AG04449 (cell line): ENCODE measurements at regions not wholly inside any gene's neighbourhood (a gene's known extent, or its start where the extent isn't known, plus 50 kb on each side); places are given as distances from the start of the nearest gene placed in this dataset.

Source experiments
- CTCF ChIA-PET: fragments of 350-600 bp; formaldehyde crosslinking; extraction: SDS; loops from one replicate; lab custom pipeline; 2021; ENCODE audit warnings: antibody characterized with exemption; lab: Yijun Ruan, JAX
- POLR2A ChIA-PET: fragments of 400-600, 350-600 bp; formaldehyde crosslinking; extraction: SDS; loops from one replicate; lab custom pipeline; 2020; ENCODE audit warnings: antibody characterized with exemption, inconsistent platforms; lab: Yijun Ruan, JAX
- DNase-seq: peaks from one replicate; pipeline ENCODE4 v3.0.0-alpha.2; 2010; ENCODE audit warnings: low read depth, low spot score
- H3K4me3 ChIP-seq: 2 replicates; pipeline ENCODE4 v1.5.1; 2011; ENCODE audit warnings: low read depth, mild to moderate bottlenecking, control low read depth, low read length
- TF ChIP-seq, protein P1 (sequence below): IDR thresholded peaks from one replicate; pipeline ENCODE4 v1.5.1; 2011; ENCODE audit warnings: mild to moderate bottlenecking, moderate library complexity, low read length, control low read depth, inconsistent platforms; ENCODE audit not compliant: insufficient read depth; ENCODE audit errors: missing control alignments

DNA sequence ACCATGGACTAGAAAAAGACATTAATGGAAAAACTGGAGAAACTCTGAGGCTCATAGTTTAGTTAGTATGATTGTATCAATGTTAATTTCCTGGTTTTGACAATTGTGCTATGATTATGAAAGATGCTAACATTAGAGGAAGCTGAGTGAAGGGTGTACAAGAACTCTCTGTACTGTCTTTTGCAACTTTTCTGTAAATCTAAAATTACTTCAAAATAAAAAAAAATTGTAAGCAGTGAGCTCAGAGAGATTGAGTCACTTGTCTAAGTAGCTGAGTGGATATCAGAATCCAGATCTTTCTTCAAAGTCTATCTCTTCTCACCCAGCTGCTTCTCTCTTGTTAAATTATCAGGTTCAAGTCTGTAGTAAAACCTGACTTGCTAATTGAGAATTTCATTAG is 181.1 kb downstream of the PLCE1 start:
- CTCF ChIA-PET = no interaction called here
- no peak overlapping the region for H3K4me3 ChIP-seq
- no peak for DNase-seq
- TF ChIP-seq, protein P1, sequence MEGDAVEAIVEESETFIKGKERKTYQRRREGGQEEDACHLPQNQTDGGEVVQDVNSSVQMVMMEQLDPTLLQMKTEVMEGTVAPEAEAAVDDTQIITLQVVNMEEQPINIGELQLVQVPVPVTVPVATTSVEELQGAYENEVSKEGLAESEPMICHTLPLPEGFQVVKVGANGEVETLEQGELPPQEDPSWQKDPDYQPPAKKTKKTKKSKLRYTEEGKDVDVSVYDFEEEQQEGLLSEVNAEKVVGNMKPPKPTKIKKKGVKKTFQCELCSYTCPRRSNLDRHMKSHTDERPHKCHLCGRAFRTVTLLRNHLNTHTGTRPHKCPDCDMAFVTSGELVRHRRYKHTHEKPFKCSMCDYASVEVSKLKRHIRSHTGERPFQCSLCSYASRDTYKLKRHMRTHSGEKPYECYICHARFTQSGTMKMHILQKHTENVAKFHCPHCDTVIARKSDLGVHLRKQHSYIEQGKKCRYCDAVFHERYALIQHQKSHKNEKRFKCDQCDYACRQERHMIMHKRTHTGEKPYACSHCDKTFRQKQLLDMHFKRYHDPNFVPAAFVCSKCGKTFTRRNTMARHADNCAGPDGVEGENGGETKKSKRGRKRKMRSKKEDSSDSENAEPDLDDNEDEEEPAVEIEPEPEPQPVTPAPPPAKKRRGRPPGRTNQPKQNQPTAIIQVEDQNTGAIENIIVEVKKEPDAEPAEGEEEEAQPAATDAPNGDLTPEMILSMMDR = no peak
- POLR2A ChIA-PET = no interaction called here

DNA sequence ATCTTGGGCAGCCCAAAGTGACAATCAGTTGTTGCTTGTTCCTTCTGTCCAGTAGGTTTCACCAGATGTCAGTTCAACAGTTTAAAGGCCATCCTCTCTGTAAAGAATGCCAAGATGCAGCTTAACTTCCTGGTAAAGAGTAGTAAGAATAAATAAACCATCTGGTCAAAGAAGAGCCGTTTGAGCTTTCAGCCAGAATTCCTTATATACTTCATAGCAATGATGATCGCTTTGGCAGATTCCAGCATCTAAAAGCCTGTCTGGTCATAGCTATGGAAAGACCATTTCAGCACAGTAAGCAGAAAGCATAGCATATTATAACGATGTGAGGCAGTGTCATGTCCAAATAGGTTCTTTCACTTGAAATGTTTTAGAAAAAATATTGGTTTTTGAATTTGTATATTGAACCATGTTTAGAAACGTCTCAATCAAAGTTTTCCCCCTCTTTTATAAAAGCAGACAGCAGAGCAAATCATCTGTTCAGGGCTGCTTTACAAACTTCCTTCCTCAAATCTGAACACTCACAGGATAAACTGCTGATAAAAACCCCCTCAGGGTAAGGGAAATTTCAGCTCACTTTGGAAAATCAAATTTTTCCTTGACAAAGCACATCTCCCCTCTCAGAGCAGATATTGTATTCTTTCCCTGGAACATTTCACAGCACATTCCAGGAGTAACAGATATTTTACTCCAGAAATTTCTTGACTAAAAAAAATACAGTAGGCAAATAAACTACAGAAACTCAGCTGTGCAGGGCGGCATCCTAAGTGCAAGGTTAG is 184.1 kb downstream of the NOC3L start:
- no peak overlapping the region for H3K4me3 ChIP-seq
- DNase-seq = no peak
- TF ChIP-seq, protein P1 = no peak
- ChIA-PET POLR2A (no interaction called here), CTCF (interaction anchor here (1.0 to 1.8 kb wide), 2 partner anchors 10 to 11 kb away, joined by 3 to 4 read pairs; no protein-coding TSS in a partner anchor)

- CTCF ChIA-PET = interaction anchor here (0.8 kb wide), 1 partner anchor 12 kb away, joined by 3 read pairs; no protein-coding TSS in a partner anchor
- POLR2A ChIA-PET = no interaction called here
- H3K4me3 ChIP-seq = no peak overlapping the region
- no peak for DNase-seq
- TF ChIP-seq, protein P1 = no peak
Observed at GRCh38 chr10:94180576-94180975, 182.2 kb downstream of the NOC3L start.

DNA sequence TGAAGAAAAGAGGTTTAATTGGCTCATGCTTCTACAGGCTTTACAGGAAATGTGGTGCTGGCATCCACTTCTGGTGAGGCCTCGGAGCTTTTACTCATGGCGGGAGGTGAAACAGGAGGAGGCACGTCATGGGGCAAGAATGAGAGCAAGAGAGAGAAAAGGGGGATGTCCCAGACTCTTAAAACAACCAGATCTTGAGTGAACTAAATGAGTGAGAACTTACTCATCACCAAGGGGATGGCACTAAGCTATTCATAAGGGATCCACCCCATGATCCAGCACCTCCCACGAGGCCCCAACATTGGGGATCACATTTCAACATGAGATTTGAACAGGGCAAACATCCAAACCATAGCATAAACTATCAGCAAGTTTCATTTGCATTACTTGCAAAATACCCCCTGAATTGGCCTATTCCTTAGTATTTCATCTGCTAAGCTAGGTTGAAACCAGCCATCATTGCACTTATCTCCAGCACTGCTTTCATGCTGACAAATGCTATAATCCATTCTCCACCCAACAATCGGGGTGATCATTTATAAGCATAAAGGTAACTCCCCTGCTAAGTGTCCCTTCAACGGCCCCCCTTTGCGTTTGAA is 179.0 kb downstream of the NOC3L start:
- TF ChIP-seq, protein P1 = no peak
- H3K4me3 ChIP-seq = no peak overlapping the region
- DNase-seq = peak; percentile 99
- ChIA-PET CTCF (interaction anchor here (0.6 to 1.1 kb wide), 4 partner anchors 9 to 266 kb away, joined by 3 to 5 read pairs (median 4); no protein-coding TSS in a partner anchor), POLR2A (interaction anchor here (0.7 to 1.6 kb wide), 3 partner anchors 9 to 61 kb away, joined by 3 to 13 read pairs (median 3); no protein-coding TSS in a partner anchor)

- POLR2A ChIA-PET = no interaction called here
- TF ChIP-seq, protein P1 = no peak
- DNase-seq = no peak
- no peak overlapping the region for H3K4me3 ChIP-seq
- CTCF ChIA-PET = no interaction called here
Observed at GRCh38 chr10:94186722-94187121, 176.0 kb downstream of the NOC3L start.

DNA sequence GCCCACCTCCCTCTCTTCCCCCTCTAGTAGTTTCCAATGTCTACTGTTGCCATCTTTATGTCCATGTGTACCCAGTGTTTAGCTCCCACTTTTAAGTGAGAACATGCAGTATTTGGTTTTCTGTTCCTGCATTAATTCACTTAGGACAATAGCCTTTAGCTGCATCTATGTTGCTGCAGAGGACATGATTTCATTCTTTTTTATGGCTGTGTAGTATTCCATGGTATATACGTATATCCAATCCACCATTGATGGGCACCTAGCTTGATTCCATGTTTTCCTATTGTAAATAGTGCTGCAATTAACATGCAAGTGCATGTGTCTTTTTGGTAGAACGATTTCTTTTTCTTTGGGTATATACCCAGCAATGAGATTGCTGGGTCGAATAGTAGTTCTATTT is 170.4 kb downstream of the NOC3L start:
- H3K4me3 ChIP-seq = no peak overlapping the region
- CTCF ChIA-PET = interaction anchor here (0.6 to 1.0 kb wide), 2 partner anchors 9 to 22 kb away, joined by 3 to 4 read pairs; no protein-coding TSS in a partner anchor
- POLR2A ChIA-PET = interaction anchor here (3.0 kb wide), 1 partner anchor 9 kb away, joined by 13 read pairs; no protein-coding TSS in a partner anchor
- TF ChIP-seq, protein P1 = no peak
- DNase-seq = no peak
